Ishikawa (cell line): ENCODE measurements at regions not wholly inside any gene's neighbourhood (a gene's known extent, or its start where the extent isn't known, plus 50 kb on each side); places are given as distances from the start of the nearest gene placed in this dataset.

Experiments
- CEBPB ChIP-seq: IDR thresholded peaks from 2 replicates; pipeline ENCODE4 v1.6.1; 2012
- CREB1 ChIP-seq: IDR thresholded peaks from 2 replicates; pipeline ENCODE4 v1.6.1; 2012; ENCODE audit warnings: low read depth
- EGR1 ChIP-seq: IDR thresholded peaks from 2 replicates; pipeline ENCODE4 v1.6.1; 2012
- EP300 ChIP-seq: IDR thresholded peaks from 2 replicates; pipeline ENCODE4 v1.6.1; 2012; ENCODE audit warnings: borderline replicate concordance
- FOXM1 ChIP-seq: IDR thresholded peaks from 2 replicates; pipeline ENCODE4 v1.6.1; 2012; ENCODE audit warnings: low read depth, borderline replicate concordance
- MAX ChIP-seq: IDR thresholded peaks from 2 replicates; pipeline ENCODE4 v1.6.1; 2012
- NFIC ChIP-seq: IDR thresholded peaks from 2 replicates; pipeline ENCODE4 v1.6.1; 2012
- RAD21 ChIP-seq: IDR thresholded peaks from 2 replicates; pipeline ENCODE4 v1.6.1; 2012; ENCODE audit warnings: low read depth
- REST ChIP-seq: IDR thresholded peaks from 2 replicates; pipeline ENCODE4 v1.6.1; 2012; ENCODE audit warnings: low read depth, mild to moderate bottlenecking
- TAF1 ChIP-seq: IDR thresholded peaks from 2 replicates; pipeline ENCODE4 v1.6.1; 2012; ENCODE audit warnings: low read depth, mild to moderate bottlenecking
- TCF12 ChIP-seq: IDR thresholded peaks from 2 replicates; pipeline ENCODE4 v1.6.1; 2012; ENCODE audit warnings: low read depth
- TEAD4 ChIP-seq: IDR thresholded peaks from 2 replicates; pipeline ENCODE4 v1.6.1; 2012
- USF1 ChIP-seq: IDR thresholded peaks from 2 replicates; pipeline ENCODE4 v1.6.1; 2012
- YY1 ChIP-seq: IDR thresholded peaks from 2 replicates; pipeline ENCODE4 v1.6.1; 2012; ENCODE audit warnings: low read depth
- ZBTB7A ChIP-seq: IDR thresholded peaks from 2 replicates; pipeline ENCODE4 v1.6.1; 2012; ENCODE audit warnings: low read depth

- TF ChIP-seq YY1 (no peak), TAF1 (no peak), CEBPB (no peak), MAX (no peak), USF1 (no peak), REST (no peak), RAD21 (no peak), ZBTB7A (no peak), NFIC (no peak), TCF12 (no peak), EGR1 (no peak), CREB1 (no peak), EP300 (no peak), FOXM1 (no peak), TEAD4 (no peak)
Observed at GRCh38 chr5:72608926-72609325, 101.7 kb upstream of the ZNF366 start.

GRCh38 chr5:72608297-72608696, 101.1 kb upstream of the ZNF366 start:
- TF ChIP-seq CREB1 = no peak
- no peak for TF ChIP-seq EP300
- no peak for TF ChIP-seq EGR1
- TF ChIP-seq NFIC = no peak
- no peak for TF ChIP-seq REST
- TF ChIP-seq MAX = no peak
- no peak for TF ChIP-seq YY1
- TF ChIP-seq TAF1 = no peak
- no peak for TF ChIP-seq FOXM1
- no peak for TF ChIP-seq ZBTB7A

GRCh38 chr5:72607381-72607780, 100.2 kb upstream of the ZNF366 start:
- no peak for TF ChIP-seq NFIC
- no peak for TF ChIP-seq FOXM1
- TF ChIP-seq TEAD4 = no peak
- TF ChIP-seq EP300 = no peak
- TF ChIP-seq YY1 = no peak

- no peak for TF ChIP-seq FOXM1
- TF ChIP-seq TEAD4 = no peak
- TF ChIP-seq RAD21 = no peak
- TF ChIP-seq REST = no peak
- TF ChIP-seq CREB1 = no peak
Observed at GRCh38 chr5:72606525-72606924, 99.3 kb upstream of the ZNF366 start.

- TF ChIP-seq TAF1 (no peak), ZBTB7A (no peak), EGR1 (no peak), YY1 (no peak), RAD21 (no peak), CREB1 (no peak), EP300 (no peak), CEBPB (no peak), MAX (no peak), TEAD4 (no peak)
Observed at GRCh38 chr5:72605632-72606031, 98.4 kb upstream of the ZNF366 start.

GRCh38 chr5:72604798-72605154, 97.6 kb upstream of the ZNF366 start:
- no peak for TF ChIP-seq TAF1
- TF ChIP-seq CEBPB = no peak
